ENCODE measurements at regions not wholly inside any gene's neighbourhood (a gene's known extent, or its start where the extent isn't known, plus 50 kb on each side); places are given as distances from the start of the nearest gene placed in this dataset.

GRCh38 chr7:19415123-19415522 lies 269.9 kb upstream of the FERD3L start:
- no peak overlapping the region for H3K4me3 ChIP-seq
- H3K27ac ChIP-seq: no peak overlapping the region
- ATAC-seq: no peak
- TF ChIP-seq EP300 (IDR thresholded peaks at IDR 0.05) (no peak), POLR2AphosphoS5 (IDR thresholded peaks at IDR 0.05) (no peak), POLR2A (IDR thresholded peaks at IDR 0.05) (no peak), CTCF (IDR thresholded peaks at IDR 0.05) (no peak)
- no peaks in the 10 kb centered on the region for H3K9me3 ChIP-seq
- no peaks in the 10 kb centered on the region for H3K27me3 ChIP-seq
- WGBS, 2 donors (ENCODE audit: low coverage in 1 of 2): 81 to 100% methylated on average over 1 to 2 of the region's 2 CpGs
- H3K4me1 ChIP-seq: no peaks in the 10 kb centered on the region
- H3K36me3 ChIP-seq: no peaks in the 10 kb centered on the region

GRCh38 chr7:19413443-19413965 lies 268.3 kb upstream of the FERD3L start:
- no peak for TF ChIP-seq POLR2AphosphoS5 (IDR thresholded peaks at IDR 0.05)
- TF ChIP-seq EP300 (IDR thresholded peaks at IDR 0.05): no peak
- TF ChIP-seq POLR2A (IDR thresholded peaks at IDR 0.05): no peak
- TF ChIP-seq CTCF (IDR thresholded peaks at IDR 0.05): no peak
- no peak overlapping the region for H3K27ac ChIP-seq
- no peaks in the 10 kb centered on the region for H3K27me3 ChIP-seq
- no peaks in the 10 kb centered on the region for H3K36me3 ChIP-seq
- no peaks in the 10 kb centered on the region for H3K9me3 ChIP-seq
- no peaks in the 10 kb centered on the region for H3K4me1 ChIP-seq
- no peak for ATAC-seq
- WGBS, 2 donors (ENCODE audit: low coverage in 1 of 2): 71 to 77% methylated on average over 3 of the region's 3 CpGs
- H3K4me3 ChIP-seq: no peak overlapping the region

GRCh38 chr7:19410691-19411090 lies 265.5 kb upstream of the FERD3L start:
- Histone ChIP-seq H3K4me1 (no peaks in the 10 kb centered on the region), H3K4me3 (no peak overlapping the region), H3K36me3 (no peaks in the 10 kb centered on the region), H3K27me3 (no peaks in the 10 kb centered on the region), H3K27ac (no peak overlapping the region), H3K9me3 (no peaks in the 10 kb centered on the region)
- 82 to 84% methylated on average over 3 of the region's 3 CpGs for WGBS, 2 donors (ENCODE audit: low coverage in 1 of 2)
- TF ChIP-seq CTCF (IDR thresholded peaks at IDR 0.05) (no peak), EP300 (IDR thresholded peaks at IDR 0.05) (no peak), POLR2AphosphoS5 (IDR thresholded peaks at IDR 0.05) (no peak), POLR2A (IDR thresholded peaks at IDR 0.05) (no peak)
- no peak for ATAC-seq

GRCh38 chr7:19410106-19410505 lies 264.9 kb upstream of the FERD3L start:
- ATAC-seq: no peak
- no peaks in the 10 kb centered on the region for H3K4me1 ChIP-seq
- no peaks in the 10 kb centered on the region for H3K9me3 ChIP-seq
- TF ChIP-seq POLR2A (IDR thresholded peaks at IDR 0.05) (no peak), POLR2AphosphoS5 (IDR thresholded peaks at IDR 0.05) (no peak), EP300 (IDR thresholded peaks at IDR 0.05) (no peak)
- H3K4me3 ChIP-seq: no peak overlapping the region
- H3K36me3 ChIP-seq: no peaks in the 10 kb centered on the region
- no peaks in the 10 kb centered on the region for H3K27me3 ChIP-seq
- no peak overlapping the region for H3K27ac ChIP-seq

GRCh38 chr7:19408706-19409220 lies 263.5 kb upstream of the FERD3L start:
- Histone ChIP-seq H3K27ac (no peak overlapping the region), H3K4me3 (no peak overlapping the region), H3K9me3 (no peaks in the 10 kb centered on the region), H3K4me1 (no peaks in the 10 kb centered on the region), H3K36me3 (no peaks in the 10 kb centered on the region), H3K27me3 (no peaks in the 10 kb centered on the region)
- TF ChIP-seq POLR2AphosphoS5 (IDR thresholded peaks at IDR 0.05) (no peak), CTCF (IDR thresholded peaks at IDR 0.05) (no peak), POLR2A (IDR thresholded peaks at IDR 0.05) (no peak), EP300 (IDR thresholded peaks at IDR 0.05) (no peak)
- WGBS, 2 donors (ENCODE audit: low coverage in 1 of 2): 41 to 55% methylated on average over 3 of the region's 3 CpGs
- ATAC-seq: no peak

All from gastroesophageal sphincter (tissue), 4 donors.